GM19468 (cell line): ENCODE measurements at regions not wholly inside any gene's neighbourhood (a gene's known extent, or its start where the extent isn't known, plus 50 kb on each side); places are given as distances from the start of the nearest gene placed in this dataset.

Experiments used
- ATAC-seq: cut with Tn5 transposase; IDR thresholded peaks from one replicate; pipeline ENCODE4 v1.9.1; 2021; ENCODE audit warnings: mild to moderate bottlenecking, moderate library complexity, moderate number of reproducible peaks; ENCODE audit not compliant: unreplicated experiment; ENCODE audit errors: extremely low read depth

DNA sequence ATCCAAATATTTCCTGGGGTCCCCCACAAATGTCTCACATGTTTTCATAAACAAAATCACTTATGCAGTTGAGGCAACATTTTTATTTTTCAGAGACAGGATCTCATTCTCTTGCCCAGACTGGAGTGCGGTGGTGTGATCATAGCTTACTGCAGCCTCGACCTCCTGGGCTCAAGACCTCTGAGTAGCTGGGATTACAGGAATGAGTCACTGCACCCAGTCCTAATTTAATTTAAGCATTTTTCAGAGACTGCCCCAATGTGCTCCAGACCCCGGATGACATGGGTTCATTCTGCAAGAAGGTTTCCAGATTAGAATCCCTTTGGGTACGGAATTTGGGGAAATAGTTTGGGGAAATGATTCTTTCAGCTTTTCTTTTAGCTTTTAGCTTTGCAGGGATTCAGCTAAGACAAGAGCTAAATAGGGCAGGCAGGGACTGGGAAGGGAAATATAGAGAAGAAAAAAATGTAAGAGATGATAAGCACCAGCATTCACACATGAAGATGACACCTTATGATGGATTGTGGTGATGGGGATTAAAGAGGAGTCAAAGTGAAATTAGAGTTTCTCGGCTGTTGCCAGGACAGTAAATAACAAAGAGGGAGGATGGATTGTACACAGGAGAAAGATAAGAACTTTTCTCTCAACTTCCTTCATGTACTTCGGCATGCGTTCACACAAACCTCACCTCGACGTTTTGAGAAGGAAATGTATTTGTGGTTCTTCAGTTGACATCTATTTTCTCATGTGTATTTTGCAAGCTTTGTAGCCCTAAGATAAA is 169.4 kb upstream of the TAB2 start:
- ATAC-seq = no peak

DNA sequence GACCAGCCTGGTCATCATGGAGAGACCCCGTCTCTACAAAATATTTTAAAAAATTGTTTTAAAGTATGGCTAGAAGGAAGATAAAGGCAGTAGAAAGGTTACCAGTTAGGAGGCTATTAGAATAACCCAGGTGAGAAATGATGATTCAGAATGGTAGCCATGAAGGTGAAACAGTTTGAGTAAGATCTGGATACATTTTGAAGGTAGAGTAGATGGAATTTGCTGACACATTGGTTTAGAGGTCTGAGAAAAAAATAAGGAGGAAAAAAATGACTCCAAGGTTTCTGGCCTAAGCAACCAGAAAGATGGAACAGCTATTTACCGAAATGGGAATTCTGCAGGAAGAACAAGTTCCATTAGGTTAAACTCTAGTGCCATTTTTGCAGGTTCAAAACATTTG is 167.9 kb upstream of the TAB2 start:
- ATAC-seq = no peak

DNA sequence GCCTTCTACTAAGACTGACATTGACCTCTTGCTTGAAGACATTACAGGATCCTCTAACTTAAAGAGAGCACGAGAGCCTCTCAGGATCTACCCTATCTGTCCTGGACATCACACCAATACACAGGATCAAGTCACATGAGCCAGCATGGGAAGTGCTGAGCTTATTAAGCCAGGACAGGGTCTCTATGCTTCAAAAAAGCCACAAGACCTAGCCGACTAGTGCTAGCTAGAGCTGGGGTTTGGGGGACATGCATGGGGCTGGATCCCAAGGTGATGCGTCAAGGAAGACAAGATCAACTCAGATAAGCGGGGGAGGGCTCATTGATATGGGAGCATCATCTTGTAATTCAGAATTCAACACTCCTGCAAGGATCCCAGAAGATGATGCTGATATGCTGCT is 167.2 kb upstream of the TAB2 start:
- ATAC-seq = no peak

DNA sequence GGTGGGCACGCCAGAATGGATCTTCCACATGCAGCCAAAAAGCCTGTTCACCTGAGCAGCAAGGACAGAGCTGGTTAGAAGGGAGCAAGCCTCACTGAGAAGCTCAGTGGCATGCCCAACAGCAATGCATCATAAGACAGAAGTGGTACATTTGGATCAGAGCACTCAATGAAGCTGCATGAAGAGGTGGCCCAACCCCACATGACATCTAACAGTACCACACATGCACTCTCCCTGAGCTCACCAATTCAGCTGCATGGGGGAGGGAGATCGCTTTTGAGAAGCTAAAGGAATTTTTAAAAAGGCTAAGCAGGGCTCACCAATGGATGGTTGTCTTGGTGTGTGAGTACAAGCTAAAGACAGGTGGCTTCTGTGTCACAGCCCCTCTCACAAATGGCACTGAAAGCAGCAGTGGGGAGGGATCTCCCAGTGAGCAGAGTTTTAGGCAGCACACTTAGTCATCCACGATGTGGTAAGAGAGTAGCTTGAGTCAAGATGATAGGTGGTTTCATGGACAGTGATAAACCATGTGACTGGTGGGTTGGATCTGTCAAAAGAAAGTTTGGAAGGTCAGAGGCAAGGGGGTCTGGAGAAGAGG is 166.6 kb upstream of the TAB2 start:
- ATAC-seq = no peak

DNA sequence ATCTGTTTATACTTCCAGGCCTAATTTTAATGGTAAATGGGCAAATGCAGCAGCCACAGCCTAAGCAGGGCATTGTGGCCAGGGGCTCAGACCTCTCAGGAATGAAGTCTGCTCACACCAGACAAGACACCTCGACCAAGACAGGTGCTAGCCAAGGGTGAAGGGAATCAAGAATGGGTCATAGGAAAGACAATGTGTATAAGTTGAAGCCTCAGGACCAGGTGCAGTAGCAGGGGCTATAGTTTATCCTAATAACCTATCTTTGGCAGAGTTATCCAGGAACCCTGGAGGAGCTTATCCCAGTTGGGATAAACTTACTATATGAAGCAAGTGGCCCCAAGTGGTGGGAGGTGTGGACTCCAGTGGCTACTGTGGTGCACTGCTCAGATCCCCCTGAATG is 165.0 kb upstream of the TAB2 start:
- ATAC-seq = no peak

DNA sequence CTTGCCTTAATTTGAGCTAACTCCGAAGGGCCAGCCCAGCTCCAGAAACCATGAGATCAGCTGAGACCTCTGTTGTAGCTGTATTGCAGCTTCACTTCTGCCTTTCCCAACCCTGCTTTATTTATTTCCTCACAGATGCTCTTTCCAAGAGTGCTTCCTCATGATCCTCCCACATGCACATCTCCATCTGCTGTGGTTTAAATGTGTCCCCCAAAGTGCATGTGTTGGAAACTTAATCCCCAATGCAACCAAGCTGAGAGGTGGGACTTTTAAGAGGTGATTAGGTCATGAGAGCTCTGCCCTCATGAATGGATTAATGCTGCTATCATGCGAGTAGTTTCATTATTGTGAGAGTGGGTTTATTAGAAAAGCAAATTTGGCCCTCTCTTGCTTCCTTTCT is 164.4 kb upstream of the TAB2 start:
- no peak for ATAC-seq

DNA sequence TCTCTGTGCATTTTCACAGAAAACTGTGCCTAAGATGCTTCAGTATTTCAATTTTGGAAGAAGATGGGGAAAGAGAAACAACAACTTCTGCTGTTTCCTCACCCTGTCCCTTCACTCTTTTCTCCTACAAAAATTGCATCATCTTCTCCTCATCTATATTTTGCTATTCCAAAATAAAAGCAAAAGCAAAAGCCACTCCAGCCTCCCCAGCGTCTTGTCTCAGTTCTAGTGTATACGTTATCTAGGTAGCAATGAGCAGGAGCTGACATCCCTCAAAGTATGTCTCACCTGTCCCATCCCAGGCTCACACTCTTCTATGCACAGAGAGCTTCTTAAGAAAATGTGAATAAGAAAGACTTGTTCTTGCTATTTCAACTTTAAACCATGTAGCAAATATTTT is 163.8 kb upstream of the TAB2 start:
- ATAC-seq = no peak

DNA sequence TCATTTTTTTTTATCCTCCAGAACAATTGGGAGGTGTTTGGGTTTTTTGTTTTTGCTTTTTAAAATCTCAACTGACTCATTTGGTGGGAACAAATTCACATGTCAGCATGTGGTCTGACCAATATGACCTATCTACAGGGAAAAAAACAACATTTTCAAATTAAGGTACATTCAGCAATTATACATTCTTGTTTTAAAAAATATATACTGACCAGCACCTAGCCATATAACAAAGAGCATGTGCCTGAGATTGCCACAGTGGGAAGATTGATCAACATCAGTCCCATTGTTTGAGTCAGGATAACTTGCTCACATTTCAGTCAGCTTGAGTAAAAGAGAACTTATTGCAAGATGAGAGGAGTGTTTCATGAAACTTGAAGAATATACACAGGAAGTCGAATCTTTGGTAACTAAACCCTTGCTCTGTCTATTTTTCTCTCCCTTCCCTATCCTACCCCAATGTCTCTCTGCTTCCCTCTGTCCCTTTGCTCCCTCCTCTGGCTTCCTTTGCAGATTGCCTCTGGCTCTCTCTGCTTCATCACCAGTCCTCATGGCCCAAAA is 163.2 kb upstream of the TAB2 start:
- ATAC-seq = no peak

DNA sequence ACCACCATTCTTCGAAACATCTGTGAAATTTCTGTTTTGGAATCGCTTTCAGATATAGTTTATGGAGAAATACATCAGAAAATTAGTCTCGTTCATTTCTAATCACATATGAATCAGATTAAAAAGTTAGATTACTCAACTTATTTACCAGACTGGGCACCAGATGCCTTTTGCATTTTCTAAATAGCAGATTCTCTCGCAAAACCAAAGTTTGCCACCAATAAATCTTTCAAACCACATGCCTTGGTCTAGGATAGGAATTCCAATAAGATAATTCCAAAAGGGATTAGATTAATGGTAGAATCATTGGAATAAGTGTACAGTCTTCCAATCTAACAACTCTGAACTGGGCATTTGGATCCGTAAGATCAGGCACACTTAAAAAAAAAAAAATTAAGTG is 160.4 kb upstream of the TAB2 start:
- ATAC-seq = no peak

DNA sequence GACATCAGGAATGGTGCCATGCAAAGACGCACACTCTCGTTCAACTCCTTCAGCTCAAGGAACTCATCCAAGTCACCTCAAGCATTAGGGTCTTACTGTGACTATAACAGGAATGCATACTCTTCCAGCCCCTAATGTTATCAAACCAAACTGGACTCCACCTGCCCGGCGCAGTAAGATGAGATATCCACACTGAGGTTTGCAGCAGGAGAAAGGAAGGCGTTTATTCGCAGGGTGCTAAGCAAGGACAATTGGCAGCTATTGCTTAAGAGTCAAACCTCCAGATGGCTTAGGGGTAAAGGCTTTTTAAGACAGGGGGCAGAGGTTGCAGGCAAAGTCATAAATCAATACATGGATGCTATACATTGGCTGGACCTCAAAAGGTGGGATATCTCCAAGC is 159.4 kb upstream of the TAB2 start:
- ATAC-seq = no peak

DNA sequence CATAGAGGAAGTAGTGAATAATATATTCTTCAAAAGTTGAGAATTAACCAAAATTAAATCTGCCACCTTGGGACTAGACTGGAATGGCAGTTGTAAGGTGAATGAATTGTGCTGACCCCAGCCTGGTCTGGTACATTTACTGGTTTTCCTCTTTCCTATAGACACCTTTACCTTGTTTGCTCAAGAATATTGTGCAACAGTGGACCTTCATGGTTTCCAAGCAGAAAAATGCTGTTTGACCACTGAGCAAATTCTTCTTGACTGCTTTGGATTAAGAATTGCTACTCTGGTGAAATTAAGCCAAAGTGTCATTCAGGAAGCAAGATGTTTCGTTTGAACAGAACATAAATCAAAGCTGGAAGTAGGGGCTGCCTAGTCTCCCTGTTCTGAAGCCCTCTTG is 156.6 kb upstream of the TAB2 start:
- ATAC-seq = no peak

DNA sequence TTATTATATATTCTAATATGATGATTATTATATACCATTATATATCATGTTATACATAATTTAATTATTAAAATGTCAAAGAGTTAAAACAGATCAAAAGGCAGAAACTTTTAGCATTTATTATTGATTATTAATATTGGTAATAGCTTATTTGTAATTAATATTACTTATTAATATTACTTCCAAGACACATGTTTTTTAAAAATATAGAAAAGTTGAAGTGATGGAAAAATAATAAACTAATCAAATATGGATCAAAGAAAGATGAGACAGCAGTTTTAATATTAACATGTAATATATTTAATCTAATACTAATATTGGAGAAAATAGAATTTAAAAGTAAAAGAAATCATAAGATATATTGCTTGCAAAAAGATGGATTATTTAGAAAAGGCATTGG is 154.6 kb upstream of the TAB2 start:
- no peak for ATAC-seq

DNA sequence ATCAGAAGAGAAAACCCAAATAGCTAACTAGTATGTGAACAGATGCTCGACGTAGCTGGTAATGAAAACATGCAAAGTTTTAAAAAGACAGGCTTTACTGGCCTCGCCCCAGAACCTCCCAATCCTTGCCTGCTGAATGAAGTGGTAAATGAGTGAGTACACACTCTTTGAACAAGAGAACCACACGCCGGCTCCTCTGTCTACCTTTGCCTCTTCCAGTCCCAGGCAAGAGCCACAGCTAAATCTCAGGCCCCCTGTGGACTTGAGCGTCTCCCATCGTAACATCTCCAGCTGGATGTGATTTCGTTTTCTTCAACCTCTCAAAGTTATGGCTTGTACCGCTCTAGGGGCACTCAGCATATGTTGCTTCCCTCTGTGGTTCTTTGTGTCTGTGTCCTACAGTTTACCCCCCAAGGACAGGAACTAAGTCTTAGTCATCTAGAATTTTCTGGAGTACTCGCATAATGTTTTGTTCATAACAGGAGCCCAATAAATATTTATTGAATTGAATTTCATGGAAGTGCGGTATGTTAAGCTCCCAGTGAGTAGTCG is 153.2 kb upstream of the TAB2 start:
- ATAC-seq = no peak

DNA sequence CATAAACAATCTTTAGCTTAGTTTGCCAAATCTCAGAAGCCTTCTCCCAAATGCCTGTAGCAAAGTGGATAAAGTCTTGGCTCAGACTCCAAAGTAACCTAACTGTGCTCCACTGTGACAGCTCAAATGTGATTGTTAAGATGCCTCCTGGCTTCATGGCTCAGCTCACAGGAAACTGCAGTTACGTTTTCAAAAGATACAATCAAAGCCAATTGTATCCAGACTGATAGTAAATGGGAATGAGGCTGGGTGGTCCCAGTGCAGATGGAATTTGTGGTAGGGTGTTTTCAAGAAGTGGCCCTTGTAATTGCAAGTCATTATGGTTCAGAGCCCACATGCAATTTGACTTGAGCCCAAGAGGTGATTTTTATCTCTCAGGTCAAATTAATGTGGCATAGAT is 151.2 kb upstream of the TAB2 start:
- no peak for ATAC-seq

DNA sequence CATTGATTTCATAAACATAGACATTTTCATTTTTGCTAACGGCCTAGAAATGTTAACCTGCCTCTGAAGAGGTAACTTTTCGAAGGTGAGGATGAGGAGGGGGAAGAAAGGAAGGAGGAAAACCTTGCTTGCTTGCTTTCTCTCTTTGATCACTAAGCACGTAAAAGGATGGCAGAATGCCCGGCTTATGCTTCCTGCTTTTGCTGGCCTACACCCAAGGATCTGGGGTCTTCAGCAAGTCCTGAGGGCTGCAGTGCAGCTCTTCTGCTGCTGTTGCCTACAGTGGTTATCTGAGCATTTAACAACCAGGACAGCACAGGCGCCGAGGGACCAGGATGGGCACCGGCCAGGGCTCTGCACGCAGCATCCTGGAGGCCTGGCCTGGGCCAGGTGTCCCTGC is 150.8 kb upstream of the TAB2 start:
- no peak for ATAC-seq

DNA sequence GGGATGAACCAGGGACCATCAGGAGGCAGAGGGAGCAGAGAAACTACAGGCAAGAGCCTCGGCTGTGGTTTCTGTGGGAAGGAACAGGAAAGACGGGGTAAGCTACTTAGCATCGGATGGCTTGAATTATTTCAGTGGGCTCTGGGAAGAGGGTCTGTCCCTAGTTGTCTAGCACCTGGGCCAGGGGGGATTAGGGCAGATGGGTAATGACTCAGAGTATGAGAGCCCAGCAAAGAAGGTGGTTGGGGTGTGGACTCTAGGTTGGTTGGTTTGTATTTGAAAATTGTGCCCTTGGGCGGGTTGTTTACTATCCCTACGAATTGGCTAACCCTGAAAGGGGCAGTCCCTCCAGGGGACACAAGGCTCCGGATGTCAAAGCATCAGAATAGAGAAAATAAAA is 148.5 kb upstream of the TAB2 start:
- no peak for ATAC-seq

DNA sequence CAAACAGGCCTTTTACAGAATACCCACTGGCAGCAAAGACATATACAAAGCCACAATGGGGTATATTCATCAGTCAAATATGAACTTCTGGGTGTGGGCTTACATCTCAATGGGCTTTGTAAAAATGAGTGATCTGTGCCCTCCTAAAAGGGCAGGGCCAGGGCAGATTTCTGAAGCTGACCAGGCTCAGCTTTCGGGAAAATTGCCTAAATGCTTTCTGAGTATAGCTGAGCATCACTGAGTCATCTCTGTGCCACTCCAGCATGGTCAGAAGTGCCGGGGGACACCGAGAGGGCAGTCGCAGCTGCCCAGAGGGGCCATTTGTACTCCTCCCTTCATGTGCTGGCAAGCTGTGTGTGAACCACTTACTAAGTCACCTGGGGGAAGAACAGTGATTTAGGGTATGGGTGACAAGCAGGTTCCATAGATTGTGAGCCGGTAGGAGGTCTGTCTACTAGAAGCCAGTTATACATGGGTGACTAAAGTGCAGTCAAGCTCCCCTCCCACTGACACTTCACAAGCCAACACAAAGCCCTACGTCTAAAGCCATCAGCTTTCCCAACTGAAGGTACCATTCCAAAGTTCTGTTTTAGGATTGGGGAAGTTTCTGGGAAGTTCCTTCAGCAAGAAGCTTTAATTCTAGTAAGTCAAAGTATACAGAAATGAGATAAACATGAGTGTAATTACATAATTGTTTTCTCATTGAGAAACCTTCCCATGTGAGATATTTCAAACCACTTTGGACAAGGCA is 147.6 kb upstream of the TAB2 start:
- no peak for ATAC-seq

DNA sequence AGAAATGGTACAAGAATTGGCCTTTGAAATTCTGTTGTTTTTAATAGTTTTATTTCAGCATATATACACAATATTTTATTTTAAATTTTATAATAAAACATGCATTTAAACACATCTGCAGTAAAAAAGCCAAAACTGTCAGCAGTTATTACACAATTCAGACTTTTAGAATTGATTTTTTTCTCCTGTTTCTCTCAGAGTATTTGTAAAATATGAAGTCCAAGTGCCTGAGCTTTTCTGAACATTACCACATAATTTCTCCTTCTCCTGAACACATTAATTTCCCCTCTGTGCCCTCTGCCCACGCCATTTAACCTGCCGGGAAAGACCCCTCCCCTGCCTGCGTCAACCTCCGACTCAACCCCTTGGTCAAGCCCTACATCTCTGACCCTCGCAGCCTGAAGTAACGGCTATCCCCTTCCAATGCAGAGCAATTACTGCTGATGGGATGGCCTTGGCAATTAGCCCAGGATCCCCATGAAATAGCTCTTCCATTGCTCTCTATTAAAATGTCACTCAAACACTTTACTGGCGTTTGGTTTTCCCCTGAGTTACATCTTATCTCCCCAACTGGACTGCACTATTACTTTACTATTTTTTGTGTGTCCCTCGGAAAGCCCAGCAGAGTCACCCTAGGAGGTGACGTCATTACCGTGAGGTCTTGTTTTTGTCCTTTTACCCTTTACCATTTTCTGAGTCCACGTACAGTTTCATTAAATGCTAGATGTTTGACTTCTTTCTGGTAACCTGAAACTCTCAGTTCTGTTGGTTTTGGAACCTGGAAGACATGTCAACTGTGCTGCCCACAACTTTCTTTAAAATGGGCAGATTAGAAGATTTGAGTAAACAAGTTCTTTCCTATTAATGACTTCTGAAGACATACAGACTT is 146.7 kb upstream of the TAB2 start:
- ATAC-seq = no peak

DNA sequence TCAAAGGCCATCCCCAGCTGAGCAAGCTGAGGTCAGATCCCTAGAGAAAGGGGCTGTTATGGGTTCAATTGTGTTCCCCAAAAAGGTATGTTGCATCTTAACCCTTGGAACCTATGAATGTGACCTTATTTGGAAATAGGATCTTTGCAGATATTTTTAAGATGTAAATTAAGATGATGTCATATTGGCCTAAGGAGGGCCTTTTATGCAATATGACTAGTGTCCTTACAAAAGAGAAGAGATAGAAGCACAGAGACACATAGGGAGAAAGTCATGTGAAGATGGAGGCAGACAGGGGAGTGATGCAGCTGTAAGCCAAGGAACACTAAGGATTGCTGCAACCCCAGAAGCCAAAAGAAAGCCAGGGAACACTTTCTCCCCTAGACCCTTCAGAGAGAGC is 144.3 kb upstream of the TAB2 start:
- ATAC-seq = no peak

DNA sequence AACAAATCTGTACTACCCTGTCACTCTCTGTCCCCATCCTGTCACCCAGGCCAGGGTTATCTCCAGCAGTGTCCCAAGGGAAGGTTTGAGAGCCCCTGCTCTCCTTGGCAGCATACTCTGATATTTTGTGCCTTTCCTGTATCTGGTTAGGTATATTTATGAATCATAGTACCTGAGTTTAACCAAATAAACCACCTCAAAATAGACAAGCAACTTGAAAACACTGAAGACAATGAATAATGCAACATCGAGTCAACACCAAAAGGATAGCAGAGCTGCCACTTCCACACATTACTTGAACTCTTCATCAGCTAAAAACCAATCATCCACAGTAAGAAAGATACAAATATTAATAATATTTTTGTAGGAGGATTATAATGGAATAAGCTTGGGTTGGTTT is 142.6 kb upstream of the TAB2 start:
- no peak for ATAC-seq
